ENCODE measurements at regions not wholly inside any gene's neighbourhood (a gene's known extent, or its start where the extent isn't known, plus 50 kb on each side); places are given as distances from the start of the nearest gene placed in this dataset.

GRCh38 chr20:53837126-53837826, 233.1 kb downstream of the BCAS1 start:
- no peak for DNase-seq

GRCh38 chr20:53834749-53835148, 235.6 kb downstream of the BCAS1 start:
- DNase-seq: no peak

GRCh38 chr20:53834062-53834442, 236.3 kb downstream of the BCAS1 start:
- no peak for DNase-seq

- DNase-seq: no peak
These were observed 236.9 kb downstream of the BCAS1 start for GRCh38 chr20:53833333-53834061.

- DNase-seq: no peak
These were observed 237.9 kb downstream of the BCAS1 start for GRCh38 chr20:53832499-53832898.

- DNase-seq: no peak
These were observed 238.2 kb upstream of the ZNF217 start for GRCh38 chr20:53831812-53832211.

GRCh38 chr20:53831228-53831627, 237.6 kb upstream of the ZNF217 start:
- no peak for DNase-seq

- DNase-seq: peak; percentile 26
These were observed 236.3 kb upstream of the ZNF217 start for GRCh38 chr20:53829724-53830521.

- peak; percentile 13 for DNase-seq
These were observed 235.7 kb upstream of the ZNF217 start for GRCh38 chr20:53829255-53829723.

- DNase-seq: peak; percentile 82
These were observed 235.1 kb upstream of the ZNF217 start for GRCh38 chr20:53828682-53829254.

- DNase-seq: peak; percentile 57
These were observed 234.5 kb upstream of the ZNF217 start for GRCh38 chr20:53828088-53828681.

GRCh38 chr20:53827292-53828087, 233.9 kb upstream of the ZNF217 start:
- no peak for DNase-seq

GRCh38 chr20:53826597-53827291, 233.1 kb upstream of the ZNF217 start:
- peak; percentile 33 for DNase-seq

- DNase-seq: no peak
These were observed 232.5 kb upstream of the ZNF217 start for GRCh38 chr20:53826090-53826489.

GRCh38 chr20:53825282-53825681, 231.6 kb upstream of the ZNF217 start:
- DNase-seq: no peak

GRCh38 chr20:53824779-53825178, 231.1 kb upstream of the ZNF217 start:
- no peak for DNase-seq

GRCh38 chr20:53823121-53823764, 229.6 kb upstream of the ZNF217 start:
- no peak for DNase-seq

GRCh38 chr20:53822534-53822933, 228.9 kb upstream of the ZNF217 start:
- DNase-seq: no peak

GRCh38 chr20:53819973-53820451, 226.4 kb upstream of the ZNF217 start:
- DNase-seq: no peak
